Vagina (tissue), 2 donors: ENCODE measurements at regions not wholly inside any gene's neighbourhood (a gene's known extent, or its start where the extent isn't known, plus 50 kb on each side); places are given as distances from the start of the nearest gene placed in this dataset.

Experiments
- DNase-seq, 2 donors: peaks; one replicate each; pipeline ENCODE4 v3.0.0-alpha.2; 2017; ENCODE audit errors: extremely low spot score in 2 of 2
- H3K27ac ChIP-seq: fragments of 200-600 bp; sonication (generic); one replicate; pipeline ENCODE4 v1.5.1; 2019
- H3K27me3 ChIP-seq: fragments of 200-600 bp; sonication (generic); one replicate; pipeline ENCODE4 v1.5.1; 2019
- H3K36me3 ChIP-seq, 2 donors: fragments of 200-600 bp; sonication (generic); one replicate each; pipeline ENCODE4 v1.5.1; 2017 to 2019
- H3K4me1 ChIP-seq: fragments of 200-600 bp; sonication (generic); one replicate; pipeline ENCODE4 v1.5.1; 2019
- H3K4me3 ChIP-seq, 2 donors: fragments of 200-600 bp; sonication (generic); 1 replicate in 1 of 2; 2 replicates in 1 of 2; pipeline ENCODE4 v1.5.1; 2016 to 2019
- H3K9me3 ChIP-seq: fragments of 200-600 bp; sonication (generic); one replicate; pipeline ENCODE4 v1.5.1; 2019
- CTCF ChIP-seq, 3 experiments: fragments of 450-650 bp in 2 of 3; fragments of 200-600 bp in 1 of 3; sonication (generic) in 1 of 3; IDR thresholded peaks; one replicate each; pipeline ENCODE4 v1.5.1; 2017 to 2019; ENCODE audit warnings: antibody characterized with exemption in 3 of 3, mild to moderate bottlenecking in 2 of 3, moderate library complexity in 2 of 3
- POLR2A ChIP-seq, 2 donors: fragments of 450-650 bp; IDR thresholded peaks; one replicate each; pipeline ENCODE4 v1.6.1; 2017; ENCODE audit warnings: antibody characterized with exemption in 2 of 2, mild to moderate bottlenecking in 2 of 2, moderate library complexity in 2 of 2
- POLR2AphosphoS5 ChIP-seq, 2 donors: sonication (generic); formaldehyde crosslinking; IDR thresholded peaks; one replicate each; pipeline ENCODE4 v1.9.0; 2017; ENCODE audit warnings: antibody characterized with exemption in 2 of 2, mild to moderate bottlenecking in 2 of 2, low read depth in 1 of 2; ENCODE audit not compliant: insufficient read depth in 1 of 2
- intact Hi-C: fragments of 100-400 bp; cut with DNase I; formaldehyde crosslinking; loops from one replicate; pipeline ENCODE4 v1.15.1; 2023

DNA sequence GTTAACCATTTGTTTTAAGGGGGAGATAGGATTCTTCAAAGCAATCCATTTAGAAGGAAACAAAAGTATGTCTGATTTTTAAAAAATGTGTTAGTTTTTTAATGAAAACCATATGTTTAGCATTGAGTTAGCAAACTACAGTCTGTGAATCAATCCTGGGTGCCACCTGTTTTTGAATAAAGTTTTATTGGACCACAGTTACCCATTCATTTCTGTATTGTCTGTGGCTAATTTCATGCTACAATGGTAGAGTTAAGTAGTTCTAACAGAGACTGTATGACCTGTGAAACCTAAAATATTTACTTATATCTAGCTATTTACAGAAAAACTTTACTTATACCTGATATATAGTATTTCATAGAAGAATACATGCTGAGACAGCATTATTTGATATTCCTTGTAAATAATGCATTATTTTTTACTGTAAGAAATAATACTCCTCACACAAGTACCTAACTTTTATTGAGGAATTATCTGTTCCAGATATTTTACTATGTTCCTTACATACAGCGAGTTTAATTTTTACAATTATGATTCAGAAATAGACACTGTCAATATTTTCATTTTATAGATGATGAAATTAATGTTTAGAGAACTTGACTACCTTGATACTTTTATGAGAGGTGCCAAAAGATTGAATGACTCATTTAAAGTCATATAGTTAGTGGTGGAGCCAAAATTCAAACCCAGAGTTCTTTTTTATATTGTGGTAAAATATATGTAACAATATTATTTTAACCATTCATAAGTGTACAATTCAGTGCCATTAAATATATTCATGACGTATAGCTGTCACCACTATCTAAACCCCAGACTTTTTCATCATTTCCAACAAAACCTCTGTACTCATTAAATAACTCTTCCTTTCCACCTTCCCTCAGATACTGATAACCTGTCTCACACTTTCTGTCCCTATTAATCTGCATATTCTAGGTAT, 122.0 kb downstream of the GLUD2 start:
- no peaks in the 10 kb centered on the region for H3K4me1 ChIP-seq
- no peak overlapping the region for H3K27ac ChIP-seq
- H3K4me3 ChIP-seq: no peak overlapping the region
- H3K27me3 ChIP-seq: no peaks in the 10 kb centered on the region
- no peaks in the 10 kb centered on the region for H3K36me3 ChIP-seq
- no peak for DNase-seq
- intact Hi-C loops: no loop called here
- no peaks in the 10 kb centered on the region for H3K9me3 ChIP-seq
- TF ChIP-seq POLR2A (IDR thresholded peaks at IDR 0.05) (no peak), POLR2AphosphoS5 (IDR thresholded peaks at IDR 0.05; ENCODE audit: insufficient read depth in 1 of 2, low read depth in 1 of 2) (no peak), CTCF (IDR thresholded peaks at IDR 0.05) (no peak)

GRCh38 chrX:121172703-121173102, 125.3 kb downstream of the GLUD2 start:
- Histone ChIP-seq H3K4me1 (no peaks in the 10 kb centered on the region), H3K4me3 (no peak overlapping the region), H3K36me3 (no peaks in the 10 kb centered on the region), H3K9me3 (no peaks in the 10 kb centered on the region), H3K27ac (no peak overlapping the region), H3K27me3 (no peaks in the 10 kb centered on the region)
- intact Hi-C loops: no loop called here
- TF ChIP-seq CTCF (IDR thresholded peaks at IDR 0.05): no peak
- no peak for TF ChIP-seq POLR2AphosphoS5 (IDR thresholded peaks at IDR 0.05; ENCODE audit: insufficient read depth in 1 of 2, low read depth in 1 of 2)
- no peak for TF ChIP-seq POLR2A (IDR thresholded peaks at IDR 0.05)
- DNase-seq: no peak

DNA sequence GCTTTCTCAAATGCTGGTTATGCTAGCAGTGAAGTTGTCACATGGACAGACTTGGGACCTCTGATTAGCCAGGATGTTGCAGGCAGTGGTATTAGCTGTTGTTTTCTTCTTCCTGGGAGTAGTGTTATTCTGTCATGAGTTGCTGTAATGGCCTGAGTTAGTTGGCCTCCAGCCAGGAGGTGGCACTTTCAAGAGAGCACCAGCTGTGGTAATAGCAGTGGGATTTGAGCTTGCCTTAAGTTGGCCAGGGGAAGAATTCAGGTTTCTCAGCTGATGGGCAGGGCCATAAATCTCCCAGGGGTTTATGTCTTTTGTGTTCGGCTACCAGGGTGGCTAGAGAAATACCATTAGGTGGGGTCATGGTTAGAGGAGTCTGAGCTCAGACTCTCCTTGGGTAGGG, 132.6 kb downstream of the GLUD2 start:
- H3K27me3 ChIP-seq: no peaks in the 10 kb centered on the region
- H3K4me3 ChIP-seq: no peak overlapping the region
- no peaks in the 10 kb centered on the region for H3K4me1 ChIP-seq
- TF ChIP-seq CTCF (IDR thresholded peaks at IDR 0.05) (no peak), POLR2AphosphoS5 (IDR thresholded peaks at IDR 0.05; ENCODE audit: insufficient read depth in 1 of 2, low read depth in 1 of 2) (no peak)
- no peak for DNase-seq
- intact Hi-C loops: no loop called here
- no peaks in the 10 kb centered on the region for H3K9me3 ChIP-seq
- H3K27ac ChIP-seq: no peak overlapping the region
- no peaks in the 10 kb centered on the region for H3K36me3 ChIP-seq

DNA sequence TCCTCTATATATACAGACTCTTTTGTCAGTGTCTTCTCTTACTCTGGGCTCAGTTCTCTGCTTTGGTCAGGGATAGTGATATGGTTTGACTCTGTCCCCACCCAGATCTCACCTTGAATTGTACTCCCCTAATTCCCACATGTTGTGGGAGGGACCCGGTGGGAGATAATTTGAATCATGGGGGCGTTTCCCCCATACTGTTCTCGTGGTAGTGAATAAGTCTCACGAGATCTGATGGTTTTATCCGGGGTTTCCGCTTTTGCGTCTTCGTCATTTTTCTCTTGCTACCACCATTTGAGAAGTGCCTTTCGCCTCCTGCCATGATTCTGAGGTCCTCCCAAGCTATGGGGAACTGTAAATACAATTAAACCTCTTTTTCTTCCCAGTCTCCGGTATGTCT, 144.4 kb downstream of the GLUD2 start:
- intact Hi-C loops: no loop called here
- no peak overlapping the region for H3K27ac ChIP-seq

More for the DNA sequence above, 144.4 kb downstream of the GLUD2 start:
- TF ChIP-seq CTCF (IDR thresholded peaks at IDR 0.05) (no peak), POLR2A (IDR thresholded peaks at IDR 0.05) (no peak), POLR2AphosphoS5 (IDR thresholded peaks at IDR 0.05; ENCODE audit: insufficient read depth in 1 of 2, low read depth in 1 of 2) (no peak)
- Histone ChIP-seq H3K36me3 (no peaks in the 10 kb centered on the region), H3K27me3 (no peaks in the 10 kb centered on the region), H3K4me1 (no peaks in the 10 kb centered on the region), H3K4me3 (no peak overlapping the region), H3K9me3 (no peaks in the 10 kb centered on the region)
- DNase-seq: no peak
